IPS DF 6.9 (cell line): ENCODE measurements at regions not wholly inside any gene's neighbourhood (a gene's known extent, or its start where the extent isn't known, plus 50 kb on each side); places are given as distances from the start of the nearest gene placed in this dataset.

Experiments
- DNase-seq: peaks from one replicate; pipeline ENCODE4 v3.0.0-alpha.2; 2013; ENCODE audit warnings: low read depth, low spot score
- H3K27ac ChIP-seq: one replicate; pipeline ENCODE4 v1.5.1; 2013; ENCODE audit warnings: low read length, control low read depth
- H3K27me3 ChIP-seq: 2 replicates; pipeline ENCODE4 v1.6.1; 2013; ENCODE audit warnings: mild to moderate bottlenecking, low read length; ENCODE audit not compliant: control insufficient read depth, insufficient read depth
- H3K36me3 ChIP-seq: 2 replicates; pipeline ENCODE4 v1.6.1; 2013; ENCODE audit warnings: low read length; ENCODE audit not compliant: control insufficient read depth, insufficient read depth
- H3K4me1 ChIP-seq: 2 replicates; pipeline ENCODE4 v1.6.1; 2013; ENCODE audit warnings: low read length; ENCODE audit not compliant: control insufficient read depth, insufficient read depth
- H3K4me3 ChIP-seq: 2 replicates; pipeline ENCODE4 v1.5.1; 2013; ENCODE audit warnings: mild to moderate bottlenecking, low read length
- H3K9me3 ChIP-seq: 2 replicates; pipeline ENCODE4 v1.6.1; 2013; ENCODE audit warnings: low read length, inconsistent platforms; ENCODE audit not compliant: control insufficient read depth, insufficient read depth
- WGBS: extraction: QIAGEN DNeasy Blood & Tissue Kit; methylation state at CpG from one replicate; pipeline ENCODE4 v1.1.7; 2013; ENCODE audit warnings: mixed read lengths, missing lambda C conversion rate; ENCODE audit not compliant: insufficient read length, insufficient coverage; 5-methylcytosine and 5-hydroxymethylcytosine counted together

DNA sequence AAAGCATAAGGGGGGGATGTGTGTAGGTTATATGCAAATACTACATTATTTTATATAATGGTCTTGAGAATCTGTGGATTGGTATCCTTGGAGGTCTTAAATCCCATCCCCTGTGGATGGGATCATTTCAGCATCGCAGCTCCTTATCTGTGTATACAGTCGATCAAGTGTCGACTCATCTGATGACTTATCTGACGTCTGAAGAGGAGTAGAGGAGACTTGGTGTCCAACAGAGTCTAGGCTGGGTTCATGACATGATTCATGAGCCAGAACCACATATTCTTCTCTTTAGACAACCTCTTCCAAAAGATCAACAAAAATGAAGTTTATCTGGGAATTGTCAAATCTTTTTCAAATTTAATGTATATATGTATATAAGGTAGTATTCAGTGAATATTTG is 220.7 kb downstream of the NR2F2 start:
- H3K4me3 ChIP-seq: no peak overlapping the region
- no peak for DNase-seq
- no peaks in the 10 kb centered on the region for H3K9me3 ChIP-seq
- H3K36me3 ChIP-seq: no peaks in the 10 kb centered on the region
- no peak overlapping the region for H3K27ac ChIP-seq
- no peaks in the 10 kb centered on the region for H3K4me1 ChIP-seq
- H3K27me3 ChIP-seq: no peaks in the 10 kb centered on the region
- no CpG with 5 or more reads among the region's 4 CpGs for WGBS

DNA sequence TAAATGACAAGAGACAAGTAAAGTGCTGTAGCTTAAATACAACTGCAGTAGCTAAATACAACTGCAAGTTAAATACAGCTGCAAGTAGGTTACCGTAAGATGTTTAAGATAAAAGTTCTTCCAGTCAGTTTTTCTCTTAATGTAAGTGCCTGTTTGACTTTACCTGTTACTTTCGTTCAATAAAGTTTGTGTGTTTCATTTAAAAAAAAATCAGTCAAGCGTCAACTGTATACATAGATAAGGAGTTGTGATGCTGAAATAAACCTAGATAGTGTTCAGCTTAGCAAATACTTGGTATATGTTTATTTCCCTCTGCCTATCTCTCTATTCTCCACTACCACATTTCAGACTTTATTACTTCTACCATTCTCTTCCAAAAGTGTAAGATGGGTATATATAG is 221.2 kb downstream of the NR2F2 start:
- no peaks in the 10 kb centered on the region for H3K36me3 ChIP-seq
- no peaks in the 10 kb centered on the region for H3K9me3 ChIP-seq
- WGBS: no CpG with 5 or more reads among the region's 3 CpGs
- H3K4me3 ChIP-seq: no peak overlapping the region
- no peaks in the 10 kb centered on the region for H3K4me1 ChIP-seq
- H3K27ac ChIP-seq: no peak overlapping the region
- H3K27me3 ChIP-seq: no peaks in the 10 kb centered on the region
- DNase-seq: no peak

DNA sequence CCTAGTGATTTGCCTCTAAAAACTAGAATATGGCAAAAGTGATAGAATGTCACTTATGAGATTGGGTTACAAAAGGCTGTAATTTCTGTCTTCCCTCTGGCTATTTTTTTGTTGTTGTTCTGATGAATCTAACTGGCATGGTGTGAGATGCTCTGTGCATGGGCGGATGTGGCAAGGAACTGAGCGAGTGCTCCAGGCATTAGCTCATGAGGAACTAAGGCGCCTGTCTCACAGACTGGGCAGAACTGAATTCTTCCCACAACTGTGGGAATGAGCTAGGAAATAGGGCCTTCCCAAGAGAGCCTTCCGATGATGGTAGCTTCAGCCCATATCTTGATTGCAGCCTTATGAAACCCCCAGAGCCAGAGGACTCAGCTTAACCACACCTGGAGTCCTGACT is 222.5 kb downstream of the NR2F2 start:
- no peak for DNase-seq
- no CpG with 5 or more reads among the region's 4 CpGs for WGBS
- no peak overlapping the region for H3K4me3 ChIP-seq
- no peaks in the 10 kb centered on the region for H3K4me1 ChIP-seq
- no peaks in the 10 kb centered on the region for H3K9me3 ChIP-seq
- no peak overlapping the region for H3K27ac ChIP-seq
- H3K36me3 ChIP-seq: no peaks in the 10 kb centered on the region
- H3K27me3 ChIP-seq: no peaks in the 10 kb centered on the region

DNA sequence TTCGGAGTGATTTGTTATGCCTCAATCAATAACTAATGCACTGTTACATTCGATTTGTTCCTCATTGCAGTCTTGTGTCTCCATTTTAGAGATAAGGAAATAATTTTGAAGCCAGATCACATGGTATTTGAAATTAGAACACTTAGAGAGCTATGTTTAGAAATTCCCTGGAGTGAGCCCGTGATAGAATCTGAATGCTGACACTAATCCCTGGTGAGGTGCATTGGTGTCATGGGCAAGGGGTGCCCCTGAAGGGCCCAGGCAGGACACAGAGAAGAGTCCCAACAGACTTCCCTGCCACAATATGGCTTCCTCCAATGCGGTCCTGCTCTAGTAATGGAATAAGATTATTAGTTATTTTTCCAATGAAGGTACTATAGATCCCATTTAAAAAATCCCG is 223.0 kb downstream of the NR2F2 start:
- no peaks in the 10 kb centered on the region for H3K27me3 ChIP-seq
- DNase-seq: no peak
- no peaks in the 10 kb centered on the region for H3K9me3 ChIP-seq
- H3K4me1 ChIP-seq: no peaks in the 10 kb centered on the region
- H3K4me3 ChIP-seq: no peak overlapping the region
- no peak overlapping the region for H3K27ac ChIP-seq
- H3K36me3 ChIP-seq: no peaks in the 10 kb centered on the region
- no CpG with 5 or more reads among the region's 5 CpGs for WGBS

DNA sequence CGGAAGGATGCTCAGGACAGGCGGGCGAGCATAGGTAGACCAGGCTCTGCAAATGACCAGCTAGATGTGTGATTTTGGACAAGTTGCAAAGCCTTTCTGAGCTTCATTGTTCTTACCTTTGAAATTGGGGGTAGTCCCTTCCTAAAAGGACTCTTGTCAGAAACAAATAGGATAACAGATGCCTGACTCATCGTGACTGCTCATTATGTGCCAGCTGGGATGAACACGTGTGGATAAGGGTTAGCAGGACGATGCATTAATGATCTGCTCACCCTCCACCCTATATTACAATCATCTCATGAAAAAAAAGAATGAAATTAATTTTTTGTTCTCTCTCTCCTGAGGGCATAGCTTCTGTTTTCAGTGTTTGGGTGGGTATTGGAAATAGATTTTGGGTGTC is 223.4 kb downstream of the NR2F2 start:
- no CpG with 5 or more reads among the region's 6 CpGs for WGBS
- Histone ChIP-seq H3K9me3 (no peaks in the 10 kb centered on the region), H3K36me3 (no peaks in the 10 kb centered on the region), H3K4me3 (no peak overlapping the region), H3K27ac (no peak overlapping the region), H3K4me1 (no peaks in the 10 kb centered on the region), H3K27me3 (no peaks in the 10 kb centered on the region)
- DNase-seq: no peak

DNA sequence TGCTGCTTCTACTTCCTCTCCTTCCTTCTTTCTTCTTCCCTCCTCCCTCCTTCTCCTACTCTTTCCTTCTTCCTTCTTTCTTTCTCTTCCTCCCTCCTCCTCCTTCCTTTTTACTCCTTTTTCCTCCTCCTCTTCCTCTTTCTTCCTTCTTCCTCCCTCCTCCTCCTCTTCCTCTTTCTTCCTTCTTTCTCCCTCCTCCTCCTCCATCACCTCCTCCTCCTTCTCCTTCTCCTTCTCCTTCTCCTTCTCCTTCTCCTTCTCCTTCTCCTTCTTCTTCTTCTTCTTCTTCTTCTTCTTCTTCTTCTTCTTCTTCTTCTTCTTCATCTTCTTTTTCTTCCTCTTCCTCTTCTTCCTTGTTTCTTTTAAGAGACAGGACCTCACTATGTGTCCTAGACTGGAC is 224.0 kb downstream of the NR2F2 start:
- no peaks in the 10 kb centered on the region for H3K27me3 ChIP-seq
- no peak overlapping the region for H3K27ac ChIP-seq
- no peaks in the 10 kb centered on the region for H3K36me3 ChIP-seq
- no peak overlapping the region for H3K4me3 ChIP-seq
- H3K4me1 ChIP-seq: no peaks in the 10 kb centered on the region
- no peak for DNase-seq
- no peaks in the 10 kb centered on the region for H3K9me3 ChIP-seq

DNA sequence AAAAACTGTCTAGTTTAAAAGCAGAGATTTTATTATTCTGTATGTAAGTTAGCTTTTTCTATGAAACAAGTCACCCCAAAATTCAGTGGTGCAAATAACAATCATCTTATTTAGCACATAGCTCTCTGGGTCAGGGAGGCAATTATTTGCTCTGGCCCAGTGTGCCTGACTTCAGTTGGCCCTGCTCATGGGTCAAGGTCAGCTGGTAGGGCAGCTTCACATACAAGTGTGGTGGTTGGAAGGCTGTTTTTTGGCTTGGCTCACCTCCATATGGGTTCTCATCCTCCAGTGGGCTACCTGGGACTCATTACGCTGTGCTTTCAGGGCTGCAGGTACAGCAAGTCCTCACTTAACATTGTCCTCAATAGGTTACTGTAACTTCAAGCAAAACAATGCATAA is 228.6 kb downstream of the NR2F2 start:
- no peak overlapping the region for H3K4me3 ChIP-seq
- WGBS: no CpG with 5 or more reads among the region's 1 CpG
- H3K27me3 ChIP-seq: no peaks in the 10 kb centered on the region
- H3K4me1 ChIP-seq: no peaks in the 10 kb centered on the region
- H3K36me3 ChIP-seq: no peaks in the 10 kb centered on the region
- no peak overlapping the region for H3K27ac ChIP-seq
- H3K9me3 ChIP-seq: no peaks in the 10 kb centered on the region
- DNase-seq: no peak

DNA sequence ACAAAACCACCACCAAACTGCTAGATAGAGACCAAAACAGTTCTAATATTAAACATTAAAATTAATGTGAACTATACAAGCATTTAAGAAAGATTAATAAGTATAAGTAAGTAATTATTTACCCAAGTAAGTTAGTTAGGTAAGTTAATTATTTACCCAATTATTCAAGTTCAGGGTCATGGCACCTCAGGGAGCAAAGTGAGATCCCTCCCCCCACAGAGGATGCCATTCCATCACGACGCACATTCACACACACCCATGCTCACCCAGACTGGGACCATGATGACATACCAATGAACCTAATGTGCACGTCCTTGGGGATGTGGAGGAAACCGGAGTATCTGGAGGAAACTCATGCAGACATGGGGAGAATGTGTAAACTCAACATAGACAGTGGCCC is 229.1 kb downstream of the NR2F2 start:
- H3K36me3 ChIP-seq: no peaks in the 10 kb centered on the region
- no peak overlapping the region for H3K27ac ChIP-seq
- no peaks in the 10 kb centered on the region for H3K27me3 ChIP-seq
- DNase-seq: no peak
- no CpG with 5 or more reads among the region's 4 CpGs for whole genome bisulfite sequencing
- no peak overlapping the region for H3K4me3 ChIP-seq
- no peaks in the 10 kb centered on the region for H3K4me1 ChIP-seq
- no peaks in the 10 kb centered on the region for H3K9me3 ChIP-seq

DNA sequence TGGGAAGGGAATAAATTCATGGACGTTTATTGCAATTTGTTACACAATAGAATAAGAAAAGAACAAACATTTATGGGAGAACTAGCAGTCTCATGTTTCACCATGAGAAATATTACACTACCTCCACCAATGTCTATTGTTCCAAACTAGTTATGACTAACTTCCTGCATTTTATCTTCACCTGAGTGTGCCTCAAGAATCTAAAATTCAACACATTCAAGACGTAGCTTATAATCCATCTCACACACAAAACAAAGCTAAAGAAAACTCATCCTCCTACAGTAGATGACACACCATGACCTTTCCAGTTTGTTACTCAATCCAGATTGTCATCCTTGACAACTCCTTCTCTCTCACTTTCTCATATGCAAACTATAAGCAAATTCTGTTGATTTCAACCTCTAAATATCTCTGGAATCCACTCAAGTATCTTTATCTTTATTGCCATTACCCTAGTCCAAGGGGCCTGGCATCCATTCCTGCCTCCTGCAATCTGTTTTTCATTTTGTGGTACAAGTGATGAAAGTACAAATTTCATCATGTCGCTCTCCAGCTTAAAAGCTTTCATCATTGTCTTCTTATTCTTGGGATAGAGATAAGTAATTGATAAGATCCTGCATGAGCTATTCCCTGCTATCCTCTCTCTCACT is 229.9 kb downstream of the NR2F2 start:
- no CpG with 5 or more reads among the region's 3 CpGs for whole genome bisulfite sequencing
- Histone ChIP-seq H3K27ac (no peak overlapping the region), H3K9me3 (no peaks in the 10 kb centered on the region), H3K4me1 (no peaks in the 10 kb centered on the region), H3K36me3 (no peaks in the 10 kb centered on the region), H3K27me3 (no peaks in the 10 kb centered on the region), H3K4me3 (no peak overlapping the region)
- DNase-seq: no peak

DNA sequence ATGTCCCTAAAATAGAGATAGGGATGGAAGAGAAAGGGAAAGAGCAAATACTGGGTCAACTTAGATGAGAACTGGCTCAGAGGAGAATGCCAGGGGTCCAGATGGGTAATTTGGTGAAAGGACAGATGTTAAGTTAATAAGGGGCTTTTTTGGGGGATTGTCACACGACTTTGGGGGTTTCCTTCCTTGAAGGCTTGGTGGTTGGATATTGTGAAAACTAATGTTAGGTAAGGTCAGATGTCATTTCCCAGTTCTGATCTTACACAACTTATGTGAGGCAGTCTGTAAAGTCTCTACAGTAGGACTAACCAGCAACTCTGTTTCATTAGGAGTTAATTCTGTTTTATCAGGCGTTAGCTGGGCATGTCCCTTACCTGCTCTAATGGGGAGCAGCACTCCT is 231.1 kb downstream of the NR2F2 start:
- H3K36me3 ChIP-seq: no peaks in the 10 kb centered on the region
- no peaks in the 10 kb centered on the region for H3K9me3 ChIP-seq
- H3K4me3 ChIP-seq: no peak overlapping the region
- no peak overlapping the region for H3K27ac ChIP-seq
- no peaks in the 10 kb centered on the region for H3K27me3 ChIP-seq
- WGBS: no CpG with 5 or more reads among the region's 2 CpGs
- no peak for DNase-seq
- H3K4me1 ChIP-seq: no peaks in the 10 kb centered on the region

DNA sequence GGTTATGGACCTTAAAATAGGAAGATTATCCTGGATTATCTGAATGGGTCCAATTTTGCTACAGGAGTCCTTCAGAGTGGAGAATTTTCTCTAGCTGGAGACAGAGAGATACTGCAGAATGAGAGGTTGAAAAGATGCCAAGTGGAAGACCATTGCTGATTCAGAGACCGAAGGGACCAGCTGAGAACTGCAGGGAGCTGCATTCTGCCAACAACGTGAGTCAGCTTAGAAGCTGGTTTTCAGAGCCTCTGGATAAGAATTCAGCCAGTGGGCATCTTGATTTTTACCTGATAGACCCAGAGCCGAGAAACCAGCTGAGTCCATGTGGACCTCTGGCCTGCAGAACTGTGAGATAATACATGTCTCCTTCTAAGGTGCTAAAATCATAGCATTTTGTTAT is 234.0 kb downstream of the NR2F2 start:
- Histone ChIP-seq H3K9me3 (no peaks in the 10 kb centered on the region), H3K27me3 (no peaks in the 10 kb centered on the region)

More for the DNA sequence above, 234.0 kb downstream of the NR2F2 start:
- DNase-seq: no peak
- Histone ChIP-seq H3K4me1 (no peaks in the 10 kb centered on the region), H3K27ac (no peak overlapping the region), H3K4me3 (no peak overlapping the region), H3K36me3 (no peaks in the 10 kb centered on the region)
- no CpG with 5 or more reads among the region's 3 CpGs for WGBS
